GM12891 (cell line): ENCODE measurements at regions not wholly inside any gene's neighbourhood (a gene's known extent, or its start where the extent isn't known, plus 50 kb on each side); places are given as distances from the start of the nearest gene placed in this dataset.

Experiments
- POLR2A ChIP-seq: IDR thresholded peaks from 2 replicates; pipeline ENCODE4 v1.6.1; 2011; ENCODE audit warnings: low read depth, low read length, control low read depth
- POLR2AphosphoS5 ChIP-seq: IDR thresholded peaks from 2 replicates; pipeline ENCODE4 v1.6.1; 2011; ENCODE audit warnings: low read depth, low read length, control low read depth
- TAF1 ChIP-seq: IDR thresholded peaks from 2 replicates; pipeline ENCODE4 v1.6.1; 2011; ENCODE audit warnings: low read depth, low read length, control low read depth

GRCh38 chr7:128150223-128150865 is 90.7 kb upstream of the LEP start:
- TF ChIP-seq POLR2A (no peak), TAF1 (no peak), POLR2AphosphoS5 (no peak)
